Activated T-cell treated with anti-CD3 and anti-CD28 coated beads, Interleukin-2, amount 50 U/mL, for 48 hours (primary cell): ENCODE measurements at regions not wholly inside any gene's neighbourhood (a gene's known extent, or its start where the extent isn't known, plus 50 kb on each side); places are given as distances from the start of the nearest gene placed in this dataset.

Experiments
- DNase-seq, 2 experiments: peaks; one replicate each; pipeline ENCODE4 v3.0.0-alpha.2; 2020

GRCh38 chr2:14125624-14126293 is 506.8 kb upstream of the LRATD1 start:
- DNase-seq: no peak

GRCh38 chr2:14126846-14127245 is 505.7 kb upstream of the LRATD1 start:
- DNase-seq: no peak

GRCh38 chr2:14127765-14128164 is 504.8 kb upstream of the LRATD1 start:
- DNase-seq: no peak

- DNase-seq: no peak
These were observed 500.1 kb upstream of the LRATD1 start for GRCh38 chr2:14132386-14132785.

GRCh38 chr2:14134771-14135170 is 497.7 kb upstream of the LRATD1 start:
- DNase-seq: no peak

GRCh38 chr2:14136030-14136429 is 496.5 kb upstream of the LRATD1 start:
- no peak for DNase-seq

- DNase-seq: no peak
These were observed 494.9 kb upstream of the LRATD1 start for GRCh38 chr2:14137643-14138042.

- no peak for DNase-seq
These were observed 492.4 kb upstream of the LRATD1 start for GRCh38 chr2:14140009-14140550.

GRCh38 chr2:14143435-14143834 is 489.1 kb upstream of the LRATD1 start:
- DNase-seq: no peak

- DNase-seq: no peak
These were observed 484.3 kb upstream of the LRATD1 start for GRCh38 chr2:14148216-14148615.

GRCh38 chr2:14157816-14158215 is 474.7 kb upstream of the LRATD1 start:
- DNase-seq: no peak

GRCh38 chr2:14180333-14180732 is 452.2 kb upstream of the LRATD1 start:
- no peak for DNase-seq

GRCh38 chr2:14182227-14182946 is 450.1 kb upstream of the LRATD1 start:
- no peak for DNase-seq

- no peak for DNase-seq
These were observed 446.6 kb upstream of the LRATD1 start for GRCh38 chr2:14185906-14186305.

GRCh38 chr2:14188446-14188845 is 444.1 kb upstream of the LRATD1 start:
- DNase-seq: no peak

- DNase-seq: no peak
These were observed 442.6 kb upstream of the LRATD1 start for GRCh38 chr2:14189929-14190328.

- DNase-seq: no peak
These were observed 438.3 kb upstream of the LRATD1 start for GRCh38 chr2:14194233-14194632.

GRCh38 chr2:14197293-14197692 is 435.2 kb upstream of the LRATD1 start:
- DNase-seq: no peak

- no peak for DNase-seq
These were observed 433.5 kb upstream of the LRATD1 start for GRCh38 chr2:14199040-14199439.

- DNase-seq: no peak
These were observed 413.2 kb upstream of the LRATD1 start for GRCh38 chr2:14219306-14219705.

- no peak for DNase-seq
These were observed 412.4 kb upstream of the LRATD1 start for GRCh38 chr2:14220101-14220500.

- DNase-seq: no peak
These were observed 411.1 kb upstream of the LRATD1 start for GRCh38 chr2:14221466-14221865.

- DNase-seq: no peak
These were observed 408.9 kb upstream of the LRATD1 start for GRCh38 chr2:14223576-14223975.

GRCh38 chr2:14231391-14231898 is 401.1 kb upstream of the LRATD1 start:
- DNase-seq: no peak
